AG20443 (cell line): ENCODE measurements at regions not wholly inside any gene's neighbourhood (a gene's known extent, or its start where the extent isn't known, plus 50 kb on each side); places are given as distances from the start of the nearest gene placed in this dataset.
"Not testable (repeated sequence)": the region's sequence is repeated elsewhere in the genome, so short reads cannot be mapped to it uniquely, and the experiment has no call there.

ENCODE experiments used
- DNase-seq: peaks from one replicate; pipeline ENCODE4 v3.0.0; 2012; ENCODE audit warnings: low spot score, mixed read lengths

- DNase-seq: no peak
Observed at GRCh38 chr6:71724456-71725125, 161.8 kb upstream of the RIMS1 start.

GRCh38 chr6:71725126-71725470 is 161.3 kb upstream of the RIMS1 start:
- DNase-seq: no peak

GRCh38 chr6:71726121-71726520 is 160.2 kb upstream of the RIMS1 start:
- no peak for DNase-seq

GRCh38 chr6:71727632-71728294 is 158.6 kb upstream of the RIMS1 start:
- peak; percentile 18 for DNase-seq

- no peak for DNase-seq
Observed at GRCh38 chr6:71730284-71730683, 156.1 kb upstream of the RIMS1 start.

- DNase-seq: peak; percentile 28
Observed at GRCh38 chr6:71733970-71734899, 152.1 kb upstream of the RIMS1 start.

GRCh38 chr6:71737953-71738352 is 148.4 kb upstream of the RIMS1 start:
- no peak for DNase-seq

GRCh38 chr6:71745525-71745924 is 140.8 kb upstream of the RIMS1 start:
- no peak for DNase-seq

GRCh38 chr6:71766146-71766760 is 120.1 kb upstream of the RIMS1 start:
- no peak for DNase-seq

GRCh38 chr6:71766796-71767195 is 119.6 kb upstream of the RIMS1 start:
- DNase-seq: no peak

GRCh38 chr6:71768356-71768755 is 118.0 kb upstream of the RIMS1 start:
- DNase-seq: no peak

- DNase-seq: no peak
Observed at GRCh38 chr6:71808865-71809264, 77.5 kb upstream of the RIMS1 start.

GRCh38 chr6:71810880-71811279 is 75.5 kb upstream of the RIMS1 start:
- DNase-seq: no peak

- DNase-seq: peak; percentile 8
Observed at GRCh38 chr6:71822625-71823024, 63.7 kb upstream of the RIMS1 start.

- DNase-seq: not testable (repeated sequence)
Observed at GRCh38 chr6:71832110-71832764, 54.1 kb upstream of the RIMS1 start.
